Dedifferentiated amniotic fluid mesenchymal stem cell (primary cell): ENCODE measurements at regions not wholly inside any gene's neighbourhood (a gene's known extent, or its start where the extent isn't known, plus 50 kb on each side); places are given as distances from the start of the nearest gene placed in this dataset.
A peak's percentile ranks its signal among the peaks of the same experiment; 100 is the strongest.
"Not testable (repeated sequence)": the region's sequence is repeated elsewhere in the genome, so short reads cannot be mapped to it uniquely, and the experiment has no call there.

Experiments
- DNase-seq: peaks from one replicate; pipeline ENCODE4 v3.0.0-alpha.2; 2016; ENCODE audit errors: extremely low spot score

- DNase-seq, result peak; percentile 10
Observed at GRCh38 chr5:57950616-57951228, 468.1 kb upstream of the ACTBL2 start.

- no peak for DNase-seq
Observed at GRCh38 chr5:57948091-57948490, 465.5 kb upstream of the ACTBL2 start.

GRCh38 chr5:57947181-57947580 is 464.6 kb upstream of the ACTBL2 start:
- DNase-seq, result no peak

- DNase-seq, result no peak
Observed at GRCh38 chr5:57940879-57941278, 458.3 kb upstream of the ACTBL2 start.

- DNase-seq, result no peak
Observed at GRCh38 chr5:57940236-57940635, 457.6 kb upstream of the ACTBL2 start.

GRCh38 chr5:57939771-57940170 is 457.2 kb upstream of the ACTBL2 start:
- no peak for DNase-seq

- no peak for DNase-seq
Observed at GRCh38 chr5:57939335-57939734, 456.7 kb upstream of the ACTBL2 start.

- DNase-seq, result no peak
Observed at GRCh38 chr5:57938174-57938557, 455.6 kb upstream of the ACTBL2 start.

GRCh38 chr5:57937501-57938173 is 455.0 kb upstream of the ACTBL2 start:
- DNase-seq, result no peak

- no peak for DNase-seq
Observed at GRCh38 chr5:57937025-57937424, 454.4 kb upstream of the ACTBL2 start.

- DNase-seq, result no peak
Observed at GRCh38 chr5:57932761-57933160, 450.1 kb upstream of the ACTBL2 start.

GRCh38 chr5:57931807-57932206 is 449.2 kb upstream of the ACTBL2 start:
- no peak for DNase-seq

GRCh38 chr5:57931352-57931751 is 448.7 kb upstream of the ACTBL2 start:
- no peak for DNase-seq

GRCh38 chr5:57929271-57929670 is 446.7 kb upstream of the ACTBL2 start:
- no peak for DNase-seq

GRCh38 chr5:57923094-57923493 is 440.5 kb upstream of the ACTBL2 start:
- DNase-seq, result not testable (repeated sequence)

- DNase-seq, result no peak
Observed at GRCh38 chr5:57917004-57917403, 434.4 kb upstream of the ACTBL2 start.

GRCh38 chr5:57915536-57915935 is 432.9 kb upstream of the ACTBL2 start:
- no peak for DNase-seq

GRCh38 chr5:57911438-57911837 is 428.8 kb upstream of the ACTBL2 start:
- no peak for DNase-seq

- no peak for DNase-seq
Observed at GRCh38 chr5:57906671-57907070, 424.1 kb upstream of the ACTBL2 start.

- DNase-seq, result no peak
Observed at GRCh38 chr5:57903458-57903857, 420.8 kb upstream of the ACTBL2 start.

- DNase-seq, result peak; percentile 51
Observed at GRCh38 chr5:57902095-57902494, 419.5 kb upstream of the ACTBL2 start.

- DNase-seq, result no peak
Observed at GRCh38 chr5:57900381-57900944, 417.9 kb upstream of the ACTBL2 start.

- no peak for DNase-seq
Observed at GRCh38 chr5:57896576-57896975, 414.0 kb upstream of the ACTBL2 start.
